ENCODE measurements at regions not wholly inside any gene's neighbourhood (a gene's known extent, or its start where the extent isn't known, plus 50 kb on each side); places are given as distances from the start of the nearest gene placed in this dataset.
A peak's percentile ranks its signal among the peaks of the same experiment; 100 is the strongest.

DNA sequence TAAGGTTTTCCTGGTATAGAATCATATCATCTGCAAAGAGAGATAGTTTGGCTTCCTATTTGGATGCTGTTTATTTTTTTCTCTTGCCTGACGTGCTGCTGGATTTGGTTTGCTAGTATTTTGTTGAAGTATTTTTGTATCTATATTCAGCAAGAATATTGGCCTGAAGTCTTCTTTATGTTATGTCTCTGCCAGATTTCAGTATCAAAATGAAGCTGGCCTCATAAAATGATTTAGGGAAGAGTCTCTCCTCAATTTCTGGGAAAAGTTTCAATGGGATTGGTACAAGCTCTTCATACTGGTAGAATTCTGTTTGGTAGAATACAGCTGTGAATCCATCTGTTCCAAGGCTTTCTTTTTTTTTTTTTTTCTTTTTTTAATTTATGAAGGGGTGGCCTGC lies 799.0 kb upstream of the TYRP1 start:
- H3K4me3 ChIP-seq (ENCODE audit: low read length): no peak overlapping the region
- DNase-seq (no peak), ATAC-seq (no peak)
- WGBS: 57% methylated on average over 1 of the region's 1 CpG
- no peaks in the 10 kb centered on the region for H3K9me3 ChIP-seq (ENCODE audit: control insufficient read depth, low read length)
- no peaks in the 10 kb centered on the region for H3K4me1 ChIP-seq (ENCODE audit: control insufficient read depth, insufficient read depth, low read length)
- no peak overlapping the region for H3K27ac ChIP-seq (ENCODE audit: low read length)
- intact Hi-C loops (cut with DNase I): no loop called here
- H3K27me3 ChIP-seq (ENCODE audit: control insufficient read depth, insufficient read depth): no peaks in the 10 kb centered on the region

GRCh38 chr9:11902610-11903009 lies 790.6 kb upstream of the TYRP1 start:
- Histone ChIP-seq H3K9me3 (ENCODE audit: control insufficient read depth, low read length) (no peaks in the 10 kb centered on the region), H3K4me1 (ENCODE audit: control insufficient read depth, insufficient read depth, low read length) (no peaks in the 10 kb centered on the region), H3K27ac (ENCODE audit: low read length) (no peak overlapping the region), H3K27me3 (ENCODE audit: control insufficient read depth, insufficient read depth) (no peaks in the 10 kb centered on the region), H3K4me3 (ENCODE audit: low read length) (no peak overlapping the region)
- intact Hi-C loops (cut with DNase I): no loop called here
- DNase-seq: no peak
- no peak for ATAC-seq
- 55% methylated on average over 1 of the region's 1 CpG for WGBS

DNA sequence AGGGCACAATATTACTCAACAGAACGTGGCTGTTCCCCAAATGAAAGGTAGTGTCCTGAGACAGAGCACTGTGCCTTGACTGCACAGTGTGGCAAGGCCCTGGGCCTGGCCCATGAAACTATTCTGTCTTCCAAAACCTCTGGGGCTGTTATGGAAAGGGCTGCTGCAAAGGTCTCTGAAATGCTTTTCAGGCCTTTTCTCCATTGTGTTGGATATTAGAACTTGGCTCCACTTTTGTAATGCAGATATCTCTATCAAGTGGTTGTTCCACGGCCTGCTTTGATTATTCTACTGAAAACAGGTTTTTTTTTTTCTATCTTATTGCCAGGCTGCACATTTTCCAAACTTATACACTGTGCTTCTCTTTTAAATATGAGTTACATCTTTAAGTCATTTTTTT lies 777.5 kb upstream of the TYRP1 start:
- 59% methylated on average over 2 of the region's 2 CpGs for WGBS
- Histone ChIP-seq H3K27me3 (ENCODE audit: control insufficient read depth, insufficient read depth) (no peaks in the 10 kb centered on the region), H3K4me1 (ENCODE audit: control insufficient read depth, insufficient read depth, low read length) (no peaks in the 10 kb centered on the region), H3K4me3 (ENCODE audit: low read length) (no peak overlapping the region), H3K27ac (ENCODE audit: low read length) (no peak overlapping the region), H3K9me3 (ENCODE audit: control insufficient read depth, low read length) (no peaks in the 10 kb centered on the region)
- no peak for ATAC-seq
- intact Hi-C loops (cut with DNase I): no loop called here
- DNase-seq: no peak

- DNase-seq: peak in 2 of 3 donors; percentile 28 to 48
- Histone ChIP-seq H3K9me3 (ENCODE audit: control insufficient read depth, low read length) (no peaks in the 10 kb centered on the region), H3K4me3 (ENCODE audit: low read length) (no peak overlapping the region), H3K27me3 (ENCODE audit: control insufficient read depth, insufficient read depth) (no peaks in the 10 kb centered on the region), H3K4me1 (ENCODE audit: control insufficient read depth, insufficient read depth, low read length) (no peaks in the 10 kb centered on the region), H3K27ac (ENCODE audit: low read length) (no peak overlapping the region)
- ATAC-seq: no peak
- 94% methylated on average over 17 of the region's 17 CpGs for WGBS
- intact Hi-C loops (cut with DNase I): no loop called here
Observed at GRCh38 chr9:11928871-11929321, 764.3 kb upstream of the TYRP1 start.

DNA sequence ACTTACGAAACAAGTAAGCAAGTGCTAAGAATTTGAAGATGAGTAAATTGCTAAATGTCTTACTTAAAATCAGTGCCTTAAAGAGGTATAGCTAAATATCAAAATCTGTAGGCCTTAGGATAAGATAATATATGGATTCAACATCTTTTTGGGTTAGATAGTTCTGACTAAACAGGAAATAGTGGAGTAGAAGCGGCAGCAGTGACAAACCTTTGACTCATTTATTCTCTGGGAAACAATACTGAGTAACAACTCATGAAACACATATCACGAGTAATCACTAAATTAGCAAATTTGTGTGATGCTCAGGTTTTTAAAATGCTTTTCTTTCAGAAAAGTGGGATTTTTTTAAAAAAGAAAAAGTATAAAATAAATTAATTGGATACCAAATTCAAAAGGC lies 762.1 kb upstream of the TYRP1 start:
- Histone ChIP-seq H3K4me1 (ENCODE audit: control insufficient read depth, insufficient read depth, low read length) (no peaks in the 10 kb centered on the region), H3K27me3 (ENCODE audit: control insufficient read depth, insufficient read depth) (no peaks in the 10 kb centered on the region), H3K9me3 (ENCODE audit: control insufficient read depth, low read length) (no peaks in the 10 kb centered on the region), H3K4me3 (ENCODE audit: low read length) (no peak overlapping the region), H3K27ac (ENCODE audit: low read length) (no peak overlapping the region)
- no peak for ATAC-seq
- intact Hi-C loops (cut with DNase I): no loop called here
- DNase-seq: no peak
- WGBS: 82% methylated on average over 3 of the region's 3 CpGs

- WGBS: 72% methylated on average over 3 of the region's 3 CpGs
- Histone ChIP-seq H3K4me3 (ENCODE audit: low read length) (no peak overlapping the region), H3K9me3 (ENCODE audit: control insufficient read depth, low read length) (no peaks in the 10 kb centered on the region), H3K4me1 (ENCODE audit: control insufficient read depth, insufficient read depth, low read length) (no peaks in the 10 kb centered on the region), H3K27ac (ENCODE audit: low read length) (no peak overlapping the region), H3K27me3 (ENCODE audit: control insufficient read depth, insufficient read depth) (no peaks in the 10 kb centered on the region)
- DNase-seq: no peak
- intact Hi-C loops (cut with DNase I): no loop called here
- no peak for ATAC-seq
Observed at GRCh38 chr9:11931751-11932150, 761.4 kb upstream of the TYRP1 start.

GRCh38 chr9:11933926-11934325 lies 759.3 kb upstream of the TYRP1 start:
- H3K9me3 ChIP-seq (ENCODE audit: control insufficient read depth, low read length): no peaks in the 10 kb centered on the region
- intact Hi-C loops (cut with DNase I): no loop called here
- no peak for ATAC-seq

DNA sequence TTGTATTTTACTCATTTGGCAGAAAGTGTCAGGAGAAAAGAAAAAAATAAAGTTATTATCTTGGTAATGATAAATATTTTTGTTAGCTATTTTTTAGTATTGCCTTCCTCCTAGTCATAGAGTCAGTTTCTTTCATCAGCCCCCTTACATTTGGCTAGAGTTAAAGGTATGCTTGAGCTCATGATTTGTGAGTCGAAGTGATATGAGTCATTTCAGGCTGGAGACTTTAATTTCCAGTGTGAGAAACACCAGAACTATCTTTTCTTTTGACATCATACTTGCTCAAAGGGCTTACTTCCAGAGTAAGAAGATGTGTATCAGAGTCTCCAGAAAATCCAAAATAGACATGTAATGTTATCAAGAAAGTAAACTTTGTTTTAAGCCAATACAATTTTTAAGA lies 746.7 kb upstream of the TYRP1 start:
- DNase-seq (no peak), ATAC-seq (no peak)
- Histone ChIP-seq H3K27ac (ENCODE audit: low read length) (no peak overlapping the region), H3K4me1 (ENCODE audit: control insufficient read depth, insufficient read depth, low read length) (no peaks in the 10 kb centered on the region), H3K27me3 (ENCODE audit: control insufficient read depth, insufficient read depth) (no peaks in the 10 kb centered on the region), H3K9me3 (ENCODE audit: control insufficient read depth, low read length) (no peaks in the 10 kb centered on the region), H3K4me3 (ENCODE audit: low read length) (no peak overlapping the region)
- intact Hi-C loops (cut with DNase I): no loop called here
- WGBS: 38% methylated on average over 1 of the region's 1 CpG

More at GRCh38 chr9:11933926-11934325, 759.3 kb upstream of the TYRP1 start:
- DNase-seq: no peak
- no peak overlapping the region for H3K4me3 ChIP-seq (ENCODE audit: low read length)
- no peaks in the 10 kb centered on the region for H3K27me3 ChIP-seq (ENCODE audit: control insufficient read depth, insufficient read depth)
- no peaks in the 10 kb centered on the region for H3K4me1 ChIP-seq (ENCODE audit: control insufficient read depth, insufficient read depth, low read length)
- no peak overlapping the region for H3K27ac ChIP-seq (ENCODE audit: low read length)

- WGBS: 72% methylated on average over 4 of the region's 4 CpGs
- H3K9me3 ChIP-seq (ENCODE audit: control insufficient read depth, low read length): no peaks in the 10 kb centered on the region
- no peak for DNase-seq
- no peak for ATAC-seq
- no peak overlapping the region for H3K4me3 ChIP-seq (ENCODE audit: low read length)
- intact Hi-C loops (cut with DNase I): no loop called here
- H3K4me1 ChIP-seq (ENCODE audit: control insufficient read depth, insufficient read depth, low read length): no peaks in the 10 kb centered on the region
- H3K27ac ChIP-seq (ENCODE audit: low read length): no peak overlapping the region
- H3K27me3 ChIP-seq (ENCODE audit: control insufficient read depth, insufficient read depth): no peaks in the 10 kb centered on the region
Observed at GRCh38 chr9:11962327-11962726, 730.9 kb upstream of the TYRP1 start.

GRCh38 chr9:11966786-11967185 lies 726.4 kb upstream of the TYRP1 start:
- intact Hi-C loops (cut with DNase I): no loop called here
- no peaks in the 10 kb centered on the region for H3K27me3 ChIP-seq (ENCODE audit: control insufficient read depth, insufficient read depth)
- no peak overlapping the region for H3K27ac ChIP-seq (ENCODE audit: low read length)
- H3K9me3 ChIP-seq (ENCODE audit: control insufficient read depth, low read length): no peaks in the 10 kb centered on the region
- H3K4me3 ChIP-seq (ENCODE audit: low read length): no peak overlapping the region
- no peaks in the 10 kb centered on the region for H3K4me1 ChIP-seq (ENCODE audit: control insufficient read depth, insufficient read depth, low read length)
- peak in 1 of 3 donors; percentile 1 for DNase-seq
- ATAC-seq: no peak
- 57% methylated on average over 4 of the region's 4 CpGs for WGBS

DNA sequence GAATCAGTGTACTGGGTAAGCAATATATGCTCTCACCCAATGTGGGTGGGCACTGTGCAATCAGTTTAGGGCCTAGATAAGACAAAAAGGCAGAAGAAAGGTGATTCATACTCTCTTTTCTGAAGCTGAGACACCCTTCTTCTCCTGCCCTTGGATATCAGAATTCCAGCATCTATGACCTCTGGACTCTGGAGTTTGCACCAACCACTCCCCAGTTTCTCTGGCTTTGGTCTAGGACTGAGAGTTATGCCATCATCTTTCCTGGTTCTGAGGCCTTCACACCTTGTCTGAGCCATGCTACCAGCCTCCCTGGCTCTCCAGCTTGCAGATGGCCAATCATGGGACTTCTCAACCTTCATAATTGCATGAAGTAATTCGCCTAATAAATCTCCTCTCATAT lies 724.6 kb upstream of the TYRP1 start:
- no peak overlapping the region for H3K4me3 ChIP-seq (ENCODE audit: low read length)
- no peaks in the 10 kb centered on the region for H3K27me3 ChIP-seq (ENCODE audit: control insufficient read depth, insufficient read depth)
- H3K27ac ChIP-seq (ENCODE audit: low read length): no peak overlapping the region
- no peak for DNase-seq
- no peak for ATAC-seq
- WGBS: 63% methylated on average over 1 of the region's 1 CpG
- intact Hi-C loops (cut with DNase I): no loop called here
- no peaks in the 10 kb centered on the region for H3K4me1 ChIP-seq (ENCODE audit: control insufficient read depth, insufficient read depth, low read length)
- H3K9me3 ChIP-seq (ENCODE audit: control insufficient read depth, low read length): no peaks in the 10 kb centered on the region

DNA sequence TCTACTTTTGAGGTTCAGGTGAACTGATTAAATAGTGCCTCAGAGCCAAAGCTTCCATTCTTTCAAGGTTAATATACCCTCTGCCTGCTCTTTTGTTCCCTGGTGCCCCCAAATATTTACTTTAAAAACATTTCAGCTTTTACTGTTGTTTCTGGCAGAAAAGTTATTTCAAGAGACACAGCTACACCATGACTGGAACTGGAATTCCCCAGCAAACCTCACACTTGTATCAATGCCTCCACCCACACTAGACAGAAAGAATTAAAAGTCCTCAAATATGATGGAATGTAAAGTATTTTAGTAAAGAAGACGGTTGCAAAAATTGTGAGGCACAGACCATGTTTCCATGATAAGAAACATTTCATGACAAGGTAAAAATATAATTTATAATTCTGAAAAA lies 720.2 kb upstream of the TYRP1 start:
- DNase-seq (no peak), ATAC-seq (no peak)
- intact Hi-C loops (cut with DNase I): no loop called here
- no peaks in the 10 kb centered on the region for H3K9me3 ChIP-seq (ENCODE audit: control insufficient read depth, low read length)
- H3K4me1 ChIP-seq (ENCODE audit: control insufficient read depth, insufficient read depth, low read length): no peaks in the 10 kb centered on the region
- H3K4me3 ChIP-seq (ENCODE audit: low read length): no peak overlapping the region
- H3K27me3 ChIP-seq (ENCODE audit: control insufficient read depth, insufficient read depth): no peaks in the 10 kb centered on the region
- 38% methylated on average over 1 of the region's 1 CpG for WGBS
- H3K27ac ChIP-seq (ENCODE audit: low read length): no peak overlapping the region
